CD4-positive, alpha-beta memory T cell (primary cell): ENCODE measurements at regions not wholly inside any gene's neighbourhood (a gene's known extent, or its start where the extent isn't known, plus 50 kb on each side); places are given as distances from the start of the nearest gene placed in this dataset.
A peak's percentile ranks its signal among the peaks of the same experiment; 100 is the strongest.

Experiments used
- CTCF ChIA-PET: fragments of 350-600 bp; sonication (Branson Sonifier 250); formaldehyde crosslinking; loops from one replicate; lab custom pipeline; 2021; ENCODE audit warnings: inconsistent platforms; ENCODE audit not compliant: partially characterized antibody; lab: Charles Lee
- POLR2A ChIA-PET: fragments of 350-600 bp; sonication (Branson Sonifier 250); formaldehyde crosslinking; loops from one replicate; lab custom pipeline; 2021; ENCODE audit not compliant: partially characterized antibody; lab: Charles Lee
- DNase-seq, 5 donors: peaks; one replicate each; pipeline versions ENCODE4 v3.0.0 to v3.0.0-alpha.2; 2020 to 2022; ENCODE audit warnings: mixed read lengths in 1 of 5
- H3K27ac ChIP-seq: one replicate; pipeline ENCODE4 v1.7.0; 2013; ENCODE audit warnings: low read depth, low read length
- H3K27me3 ChIP-seq: 2 replicates; pipeline ENCODE4 v1.7.0; 2013; ENCODE audit warnings: mild to moderate bottlenecking, low read length, moderate library complexity; ENCODE audit not compliant: insufficient read depth
- H3K36me3 ChIP-seq: 2 replicates; pipeline ENCODE4 v1.7.0; 2013; ENCODE audit warnings: mild to moderate bottlenecking, low read length, moderate library complexity; ENCODE audit not compliant: insufficient read depth
- H3K4me1 ChIP-seq: 2 replicates; pipeline ENCODE4 v1.7.0; 2013; ENCODE audit warnings: mild to moderate bottlenecking, low read length, moderate library complexity; ENCODE audit not compliant: insufficient read depth
- H3K4me3 ChIP-seq, 2 donors: one replicate each; pipeline ENCODE4 v1.7.0; 2013; ENCODE audit warnings: low read length in 2 of 2, mild to moderate bottlenecking in 1 of 2
- H3K9me3 ChIP-seq, 2 donors: one replicate each; pipeline ENCODE4 v1.7.0; 2013; ENCODE audit warnings: low read length in 2 of 2, control low read depth in 1 of 2; ENCODE audit not compliant: control insufficient read depth in 1 of 2
- H3K27ac Mint-ChIP-seq, 7 donors: one replicate each; pipeline ENCODE4 v1.8.0; 2020 to 2021; ENCODE audit warnings: mixed read lengths in 7 of 7, mild to moderate bottlenecking in 6 of 7, inconsistent platforms in 3 of 7, moderate library complexity in 3 of 7
- H3K27me3 Mint-ChIP-seq, 2 donors: one replicate each; pipeline ENCODE4 v1.8.0; 2020 to 2021; ENCODE audit warnings: mixed read lengths in 2 of 2
- H3K36me3 Mint-ChIP-seq, 2 donors: one replicate each; pipeline ENCODE4 v1.8.0; 2020 to 2021; ENCODE audit warnings: mixed read lengths in 2 of 2, inconsistent platforms in 1 of 2, mild to moderate bottlenecking in 1 of 2
- H3K4me1 Mint-ChIP-seq, 4 donors: one replicate each; pipeline ENCODE4 v1.8.0; 2020 to 2021; ENCODE audit warnings: mixed read lengths in 4 of 4, mild to moderate bottlenecking in 1 of 4
- H3K4me3 Mint-ChIP-seq, 8 donors: one replicate each; pipeline ENCODE4 v1.8.0; 2020 to 2021; ENCODE audit warnings: mixed read lengths in 8 of 8, mild to moderate bottlenecking in 7 of 8, moderate library complexity in 6 of 8, inconsistent platforms in 3 of 8
- H3K9me3 Mint-ChIP-seq, 8 donors: one replicate each; pipeline ENCODE4 v1.8.0; 2020 to 2021; ENCODE audit warnings: mixed read lengths in 8 of 8, mild to moderate bottlenecking in 5 of 8, inconsistent platforms in 3 of 8, moderate library complexity in 1 of 8
- intact Hi-C: fragments of 100-400 bp; cut with micrococcal nuclease; formaldehyde crosslinking; loops from one replicate; pipeline ENCODE4 v1.15.1; 2023

DNA sequence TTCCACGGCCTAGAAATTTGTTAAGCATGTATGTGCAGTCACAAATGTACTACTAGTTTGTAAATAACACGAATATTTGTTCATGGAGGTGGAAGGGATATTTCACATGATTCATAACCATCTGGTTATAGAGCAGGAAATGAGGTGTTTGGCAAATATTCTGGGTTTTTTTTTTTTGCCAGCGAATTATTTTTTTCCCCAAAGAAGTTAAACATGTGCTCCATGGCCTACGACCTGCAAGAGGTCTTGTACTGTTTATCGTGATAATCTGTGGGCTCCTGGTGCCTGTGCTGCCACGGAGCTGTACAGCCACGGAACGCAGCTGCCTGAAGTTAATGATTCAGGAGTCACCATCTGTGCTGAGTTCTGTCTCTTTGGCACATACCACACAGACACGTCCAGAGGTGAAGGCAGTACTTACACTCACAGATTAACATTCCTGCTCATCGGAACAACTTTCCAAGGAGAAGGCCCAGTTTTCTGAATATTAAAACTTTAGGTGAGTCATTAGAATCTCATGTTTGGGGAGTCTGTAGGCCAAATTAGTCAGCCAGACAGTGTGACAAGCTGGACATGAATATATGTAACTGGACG, 156.3 kb downstream of the TMX1 start:
- DNase-seq = no peak
- POLR2A ChIA-PET = no interaction called here
- Mint-ChIP-seq H3K4me1 (no peaks in the 10 kb centered on the region), H3K27me3 (peaks cover 0 to 13% of the 10 kb centered on the region in 2 donors), H3K4me3 (no peak overlapping the region), H3K9me3 (peaks cover 0 to 2% (median 0%) of the 10 kb centered on the region in 8 donors), H3K36me3 (no peaks in the 10 kb centered on the region), H3K27ac (no peak overlapping the region)
- Histone ChIP-seq H3K27ac (no peak overlapping the region), H3K4me1 (no peaks in the 10 kb centered on the region), H3K9me3 (no peaks in the 10 kb centered on the region), H3K27me3 (no peaks in the 10 kb centered on the region), H3K4me3 (no peak overlapping the region), H3K36me3 (no peaks in the 10 kb centered on the region)
- intact Hi-C loops = no loop called here
- CTCF ChIA-PET = no interaction called here

DNA sequence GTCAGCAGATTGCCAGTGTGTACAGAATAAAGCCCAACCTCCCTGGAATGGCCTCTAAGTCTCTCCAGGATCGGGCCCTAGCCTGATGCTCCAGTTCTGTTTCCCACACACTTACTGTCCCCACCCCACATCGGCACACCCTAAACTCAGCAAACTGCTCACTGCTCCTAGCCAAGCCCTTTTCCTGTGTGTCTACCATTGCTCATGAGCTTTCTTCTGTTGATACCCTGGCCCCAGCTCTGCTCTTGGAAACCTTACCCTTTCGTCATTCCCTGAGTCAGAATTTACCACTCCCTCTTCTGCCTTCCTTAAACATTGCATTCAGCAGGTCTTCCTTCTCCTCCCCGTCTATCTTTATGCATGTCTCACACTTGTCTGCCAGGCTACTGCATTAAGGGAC, 158.9 kb downstream of the TMX1 start:
- Histone ChIP-seq H3K9me3 (no peaks in the 10 kb centered on the region), H3K27me3 (no peaks in the 10 kb centered on the region), H3K4me3 (no peak overlapping the region), H3K27ac (no peak overlapping the region), H3K4me1 (no peaks in the 10 kb centered on the region), H3K36me3 (no peaks in the 10 kb centered on the region)
- no peak for DNase-seq
- Mint-ChIP-seq H3K36me3 (no peaks in the 10 kb centered on the region), H3K4me3 (no peak overlapping the region), H3K27ac (no peak overlapping the region), H3K27me3 (peaks cover 0 to 10% of the 10 kb centered on the region in 2 donors), H3K4me1 (no peaks in the 10 kb centered on the region), H3K9me3 (peaks cover 0 to 2% (median 0%) of the 10 kb centered on the region in 8 donors)
- ChIA-PET CTCF (no interaction called here), POLR2A (no interaction called here)
- intact Hi-C loops = no loop called here

DNA sequence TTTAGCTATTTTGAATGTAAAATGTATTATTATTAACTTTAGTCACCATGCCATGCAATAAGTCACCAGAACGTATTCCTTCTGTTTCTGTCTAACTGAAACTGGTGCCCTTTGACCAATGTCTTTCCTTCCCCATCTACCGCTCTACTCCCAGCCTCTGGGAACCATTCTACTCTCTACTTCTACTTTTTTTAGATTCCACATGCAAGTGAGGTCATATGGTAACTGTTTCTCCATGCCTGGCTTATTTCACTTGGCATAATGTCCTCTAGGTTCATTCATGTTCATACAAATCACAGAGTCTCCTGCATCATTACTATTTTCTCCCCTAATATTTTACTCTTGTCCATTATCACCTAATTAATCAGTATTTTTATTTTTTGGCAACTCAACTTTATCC, 160.1 kb downstream of the TMX1 start:
- POLR2A ChIA-PET = no interaction called here

GRCh38 chr14:51401272-51401671, 161.2 kb downstream of the TMX1 start:
- Histone ChIP-seq H3K4me1 (no peaks in the 10 kb centered on the region), H3K27ac (no peak overlapping the region), H3K9me3 (no peaks in the 10 kb centered on the region), H3K36me3 (no peaks in the 10 kb centered on the region), H3K27me3 (no peaks in the 10 kb centered on the region), H3K4me3 (no peak overlapping the region)
- Mint-ChIP-seq H3K27ac (no peak overlapping the region), H3K9me3 (peaks cover 0 to 2% (median 0%) of the 10 kb centered on the region in 8 donors), H3K27me3 (peaks cover 3 to 10% of the 10 kb centered on the region in 2 donors), H3K4me3 (no peak overlapping the region), H3K36me3 (no peaks in the 10 kb centered on the region), H3K4me1 (no peaks in the 10 kb centered on the region)
- intact Hi-C loops = no loop called here
- CTCF ChIA-PET = no interaction called here
- POLR2A ChIA-PET = no interaction called here
- no peak for DNase-seq

More for the DNA sequence above, 160.1 kb downstream of the TMX1 start:
- Mint-ChIP-seq H3K9me3 (peaks cover 0 to 2% (median 0%) of the 10 kb centered on the region in 8 donors), H3K4me1 (no peaks in the 10 kb centered on the region), H3K27me3 (peaks cover 3 to 10% of the 10 kb centered on the region in 2 donors), H3K27ac (no peak overlapping the region), H3K4me3 (no peak overlapping the region), H3K36me3 (no peaks in the 10 kb centered on the region)
- no peak overlapping the region for H3K4me3 ChIP-seq
- no peak overlapping the region for H3K27ac ChIP-seq
- no peaks in the 10 kb centered on the region for H3K9me3 ChIP-seq
- CTCF ChIA-PET = no interaction called here
- no peaks in the 10 kb centered on the region for H3K4me1 ChIP-seq
- no peaks in the 10 kb centered on the region for H3K36me3 ChIP-seq
- DNase-seq = no peak
- no peaks in the 10 kb centered on the region for H3K27me3 ChIP-seq
- intact Hi-C loops = no loop called here

- intact Hi-C loops = no loop called here
- no peak overlapping the region for H3K27ac ChIP-seq
- ChIA-PET CTCF (no interaction called here), POLR2A (no interaction called here)
- H3K4me1 ChIP-seq = no peaks in the 10 kb centered on the region
- no peaks in the 10 kb centered on the region for H3K36me3 Mint-ChIP-seq
- H3K36me3 ChIP-seq = no peaks in the 10 kb centered on the region
- no peak overlapping the region for H3K27ac Mint-ChIP-seq
- H3K4me3 ChIP-seq = no peak overlapping the region
- peaks cover 0 to 2% (median 0%) of the 10 kb centered on the region in 8 donors for H3K9me3 Mint-ChIP-seq
- no peak for DNase-seq
- H3K4me3 Mint-ChIP-seq = no peak overlapping the region
- H3K27me3 Mint-ChIP-seq = peaks cover 3 to 10% of the 10 kb centered on the region in 2 donors
- no peaks in the 10 kb centered on the region for H3K27me3 ChIP-seq
- H3K9me3 ChIP-seq = no peaks in the 10 kb centered on the region
- no peaks in the 10 kb centered on the region for H3K4me1 Mint-ChIP-seq
Observed at GRCh38 chr14:51401756-51402155, 161.7 kb downstream of the TMX1 start.

GRCh38 chr14:51410897-51411296, 170.8 kb downstream of the TMX1 start:
- CTCF ChIA-PET = no interaction called here
- Mint-ChIP-seq H3K9me3 (peaks cover 0 to 23% (median 17%) of the 10 kb centered on the region in 8 donors), H3K4me1 (no peaks in the 10 kb centered on the region), H3K36me3 (peaks cover 0 to 4% of the 10 kb centered on the region in 2 donors), H3K27me3 (peaks cover 12 to 15% of the 10 kb centered on the region in 2 donors), H3K27ac (no peak overlapping the region), H3K4me3 (no peak overlapping the region)
- Histone ChIP-seq H3K27me3 (no peaks in the 10 kb centered on the region), H3K36me3 (no peaks in the 10 kb centered on the region), H3K4me3 (no peak overlapping the region), H3K9me3 (no peaks in the 10 kb centered on the region), H3K4me1 (no peaks in the 10 kb centered on the region), H3K27ac (no peak overlapping the region)
- POLR2A ChIA-PET = no interaction called here
- intact Hi-C loops = no loop called here
- no peak for DNase-seq

- peak overlapping the region; percentile 67 to 93 (median 84) for H3K27ac Mint-ChIP-seq
- no peak overlapping the region for H3K4me3 ChIP-seq
- ChIA-PET CTCF (no interaction called here), POLR2A (no interaction called here)
- peaks cover 8 to 82% (median 58%) of the 10 kb centered on the region in 8 donors for H3K9me3 Mint-ChIP-seq
- peaks cover 4 to 13% of the 10 kb centered on the region in 2 donors for H3K27me3 Mint-ChIP-seq
- no peaks in the 10 kb centered on the region for H3K36me3 ChIP-seq
- peaks cover 10 to 27% (median 11%) of the 10 kb centered on the region in 4 donors for H3K4me1 Mint-ChIP-seq
- H3K27ac ChIP-seq = no peak overlapping the region
- H3K9me3 ChIP-seq = peaks cover 0 to 11% of the 10 kb centered on the region in 2 donors
- peak; percentile 54 to 83 (median 78) for DNase-seq
- peaks cover 5 to 19% of the 10 kb centered on the region in 2 donors for H3K36me3 Mint-ChIP-seq
- H3K4me1 ChIP-seq = peaks cover 23% of the 10 kb centered on the region
- peak overlapping the region in 4 of 8 donors; percentile 52 to 61 (median 56) for H3K4me3 Mint-ChIP-seq
- intact Hi-C loops = no loop called here
- no peaks in the 10 kb centered on the region for H3K27me3 ChIP-seq
Observed at GRCh38 chr14:51419685-51420084, 179.6 kb downstream of the TMX1 start.
